GM23338 (cell line): ENCODE measurements at regions not wholly inside any gene's neighbourhood (a gene's known extent, or its start where the extent isn't known, plus 50 kb on each side); places are given as distances from the start of the nearest gene placed in this dataset.

Experiments
- ATAC-seq: fragments of 200-7000 bp; cut with Tn5 transposase; 3 replicates; pipeline ENCODE4 v1.9.1; 2020
- DNase-seq: peaks from one replicate; pipeline ENCODE4 v3.0.0-alpha.2; 2015; ENCODE audit warnings: low spot score
- H2AFZ ChIP-seq: fragments of 200-600 bp; sonication (generic); 2 replicates; pipeline ENCODE4 v1.8.0; 2016; ENCODE audit warnings: antibody characterized with exemption, mild to moderate bottlenecking, moderate library complexity
- H3F3A ChIP-seq: fragments of 200-600 bp; sonication (generic); replicated peaks from 2 replicates; pipeline ENCODE4 v1.8.0; 2017; ENCODE audit warnings: antibody characterized with exemption, mixed run types, low read depth
- H3K27ac ChIP-seq: fragments of 200-600 bp; sonication (generic); 2 replicates; pipeline ENCODE4 v1.6.1; 2016; ENCODE audit warnings: low read depth
- H3K27me3 ChIP-seq: fragments of 200-600 bp; sonication (generic); 2 replicates; pipeline ENCODE4 v1.8.0; 2016; ENCODE audit warnings: mild to moderate bottlenecking, mixed run types, moderate library complexity; ENCODE audit not compliant: insufficient read depth
- H3K36me3 ChIP-seq: fragments of 200-600 bp; sonication (generic); 2 replicates; pipeline ENCODE4 v1.8.0; 2016; ENCODE audit warnings: mild to moderate bottlenecking; ENCODE audit not compliant: insufficient read depth
- H3K4me1 ChIP-seq: fragments of 200-600 bp; sonication (generic); 2 replicates; pipeline ENCODE4 v1.8.0; 2016; ENCODE audit warnings: mild to moderate bottlenecking, moderate library complexity; ENCODE audit not compliant: insufficient read depth
- H3K4me2 ChIP-seq: fragments of 200-600 bp; sonication (generic); 2 replicates; pipeline ENCODE4 v1.7.1; 2017; ENCODE audit warnings: mixed run types
- H3K4me3 ChIP-seq: fragments of 200-600 bp; sonication (generic); 2 replicates; pipeline ENCODE4 v1.6.1; 2016; ENCODE audit warnings: mixed run types
- H3K79me2 ChIP-seq: fragments of 200-600 bp; sonication (generic); replicated peaks from 2 replicates; pipeline ENCODE4 v1.8.0; 2017; ENCODE audit warnings: mild to moderate bottlenecking; ENCODE audit not compliant: insufficient read depth
- H3K9me2 ChIP-seq: fragments of 200-600 bp; sonication (generic); 2 replicates; pipeline ENCODE4 v1.8.0; 2017; ENCODE audit not compliant: insufficient read depth
- H4K20me1 ChIP-seq: fragments of 200-600 bp; sonication (generic); replicated peaks from 2 replicates; pipeline ENCODE4 v1.8.0; 2017; ENCODE audit warnings: mild to moderate bottlenecking; ENCODE audit not compliant: insufficient read depth
- H3K27ac Mint-ChIP-seq: 2 replicates; pipeline ENCODE4 v1.8.0; 2020; ENCODE audit warnings: inconsistent platforms, mild to moderate bottlenecking, moderate library complexity, mixed read lengths
- H3K27me3 Mint-ChIP-seq: 3 replicates; pipeline ENCODE4 v1.8.0; 2022; ENCODE audit warnings: low read depth, mild to moderate bottlenecking, moderate library complexity, mixed read lengths, inconsistent platforms; ENCODE audit not compliant: insufficient read depth, poor library complexity
- H3K36me3 Mint-ChIP-seq: 3 replicates; pipeline ENCODE4 v1.8.0; 2021; ENCODE audit warnings: low read depth, mild to moderate bottlenecking, inconsistent platforms, moderate library complexity, mixed read lengths
- H3K4me1 Mint-ChIP-seq: 3 replicates; pipeline ENCODE4 v1.8.0; 2020; ENCODE audit warnings: mild to moderate bottlenecking, inconsistent platforms, mixed read lengths
- H3K4me3 Mint-ChIP-seq: 3 replicates; pipeline ENCODE4 v1.8.0; 2021; ENCODE audit warnings: moderate library complexity, mild to moderate bottlenecking, inconsistent platforms, mixed read lengths
- H3K9me3 Mint-ChIP-seq: 3 replicates; pipeline ENCODE4 v1.8.0; 2020; ENCODE audit warnings: moderate library complexity, mild to moderate bottlenecking, inconsistent platforms, mixed read lengths
- CREB1 ChIP-seq: fragments of 250-450 bp; sonication (Bioruptor Pico); IDR thresholded peaks from 2 replicates; pipeline ENCODE4 v1.5.0; 2020; ENCODE audit warnings: low read depth, mild to moderate bottlenecking, moderate library complexity
- CTCF ChIP-seq, 2 experiments: fragments of 200-600 bp in 1 of 2; sonication (generic) in 1 of 2; conservative IDR thresholded peaks; 2 replicates each; pipeline versions ENCODE4 v1.5.1 to v1.6.1; 2016 to 2017; ENCODE audit warnings: antibody characterized with exemption in 2 of 2, low read depth in 2 of 2, mild to moderate bottlenecking in 2 of 2, moderate library complexity in 1 of 2
- ETS1 ChIP-seq: IDR thresholded peaks from 2 replicates; pipeline ENCODE4 v1.6.1; 2016; ENCODE audit warnings: antibody characterized with exemption
- EZH2 ChIP-seq: fragments of 200-600 bp; sonication (generic); IDR thresholded peaks from one replicate; pipeline ENCODE4 v1.8.0; 2017; ENCODE audit warnings: antibody characterized with exemption, mild to moderate bottlenecking, low read depth; ENCODE audit not compliant: unreplicated experiment
- JUNB ChIP-seq: IDR thresholded peaks from one replicate; pipeline ENCODE4 v1.6.1; 2016; ENCODE audit warnings: antibody characterized with exemption; ENCODE audit not compliant: unreplicated experiment
- NANOG ChIP-seq: IDR thresholded peaks from 2 replicates; pipeline ENCODE4 v1.6.1; 2016; ENCODE audit warnings: antibody characterized with exemption, borderline replicate concordance
- POLR2AphosphoS5 ChIP-seq: IDR thresholded peaks from 2 replicates; pipeline ENCODE4 v1.6.1; 2016; ENCODE audit warnings: antibody characterized with exemption, low read depth
- REST ChIP-seq: IDR thresholded peaks from one replicate; pipeline ENCODE4 v1.6.1; 2018; ENCODE audit warnings: antibody characterized with exemption; ENCODE audit not compliant: unreplicated experiment
- ZNF114 ChIP-seq: fragments of 250-450 bp; sonication (Bioruptor Pico); IDR thresholded peaks from 2 replicates; pipeline ENCODE4 v1.5.0; 2020; ENCODE audit warnings: mild to moderate bottlenecking, moderate library complexity
- ZNF331 ChIP-seq: fragments of 250-450 bp; sonication (Bioruptor Pico); IDR thresholded peaks from 2 replicates; pipeline ENCODE4 v1.5.0; 2020; ENCODE audit warnings: low read depth, mild to moderate bottlenecking, moderate library complexity

GRCh38 chr2:60318544-60318943, 234.9 kb downstream of the BCL11A start:
- H3K4me2 ChIP-seq, result 0 out of 2 replicates have a peak overlapping the region, but pooled peaks have one; percentile 32
- H3K27me3 ChIP-seq, result no peaks in the 10 kb centered on the region
- no peak overlapping the region for H3K27ac ChIP-seq
- H2AFZ ChIP-seq, result peak overlapping the region; percentile 87
- no peaks in the 10 kb centered on the region for H3F3A ChIP-seq
- H3K4me1 ChIP-seq, result peaks cover 29% of the 10 kb centered on the region
- no peaks in the 10 kb centered on the region for H3K36me3 ChIP-seq
- H3K9me3 Mint-ChIP-seq, result no peaks in the 10 kb centered on the region
- peaks cover 5% of the 10 kb centered on the region for H3K27me3 Mint-ChIP-seq
- H3K4me3 Mint-ChIP-seq, result no peak overlapping the region
- peaks cover 39% of the 10 kb centered on the region for H3K4me1 Mint-ChIP-seq
- H3K79me2 ChIP-seq, result no peaks in the 10 kb centered on the region
- TF ChIP-seq EZH2, result no peak
- no peak for TF ChIP-seq REST
- no peak for TF ChIP-seq NANOG
- no peak for TF ChIP-seq JUNB
- TF ChIP-seq CTCF (conservative IDR thresholded peaks at IDR 0.05; ENCODE audit: low read depth in 2 of 2), result peak in 1 of 2 experiments; percentile 46; a peak in 2 of 4 replicates
- no peak for TF ChIP-seq POLR2AphosphoS5
- no peak for TF ChIP-seq CREB1
- no peak overlapping the region for H3K4me3 ChIP-seq
- H3K27ac Mint-ChIP-seq, result no peak overlapping the region
- H3K36me3 Mint-ChIP-seq, result no peaks in the 10 kb centered on the region
- DNase-seq (peak; percentile 55), ATAC-seq (peak; percentile 93)
- H4K20me1 ChIP-seq, result no peaks in the 10 kb centered on the region
- H3K9me2 ChIP-seq, result no peaks in the 10 kb centered on the region

- Histone ChIP-seq H4K20me1 (no peaks in the 10 kb centered on the region), H2AFZ (peak overlapping the region; percentile 87), H3K27ac (no peak overlapping the region), H3K9me2 (no peaks in the 10 kb centered on the region), H3K4me2 (0 out of 2 replicates have a peak overlapping the region, but pooled peaks have one; percentile 32), H3K36me3 (no peaks in the 10 kb centered on the region), H3K79me2 (no peaks in the 10 kb centered on the region), H3F3A (no peaks in the 10 kb centered on the region), H3K27me3 (no peaks in the 10 kb centered on the region), H3K4me1 (peaks cover 29% of the 10 kb centered on the region), H3K4me3 (no peak overlapping the region)
- DNase-seq (no peak), ATAC-seq (no peak)
- Mint-ChIP-seq H3K27me3 (peaks cover 5% of the 10 kb centered on the region), H3K4me3 (no peak overlapping the region), H3K36me3 (no peaks in the 10 kb centered on the region), H3K9me3 (no peaks in the 10 kb centered on the region), H3K27ac (no peak overlapping the region), H3K4me1 (peaks cover 39% of the 10 kb centered on the region)
- TF ChIP-seq ZNF331 (CRISPR knock-in tag) (no peak), CTCF (conservative IDR thresholded peaks at IDR 0.05; ENCODE audit: low read depth in 2 of 2) (no peak), NANOG (no peak), ZNF114 (no peak), ETS1 (no peak), REST (no peak)
These were observed 235.6 kb downstream of the BCL11A start for GRCh38 chr2:60317844-60318243.
